COLO668 (cell line): ENCODE measurements at regions not wholly inside any gene's neighbourhood (a gene's known extent, or its start where the extent isn't known, plus 50 kb on each side); places are given as distances from the start of the nearest gene placed in this dataset.
"Not testable (repeated sequence)": the region's sequence is repeated elsewhere in the genome, so short reads cannot be mapped to it uniquely, and the experiment has no call there.

Experiments
- DNase-seq: peaks from one replicate; lab custom pipeline; 2025; ENCODE audit not compliant: unreplicated experiment; lab: John Stamatoyannopoulos, UW

DNA sequence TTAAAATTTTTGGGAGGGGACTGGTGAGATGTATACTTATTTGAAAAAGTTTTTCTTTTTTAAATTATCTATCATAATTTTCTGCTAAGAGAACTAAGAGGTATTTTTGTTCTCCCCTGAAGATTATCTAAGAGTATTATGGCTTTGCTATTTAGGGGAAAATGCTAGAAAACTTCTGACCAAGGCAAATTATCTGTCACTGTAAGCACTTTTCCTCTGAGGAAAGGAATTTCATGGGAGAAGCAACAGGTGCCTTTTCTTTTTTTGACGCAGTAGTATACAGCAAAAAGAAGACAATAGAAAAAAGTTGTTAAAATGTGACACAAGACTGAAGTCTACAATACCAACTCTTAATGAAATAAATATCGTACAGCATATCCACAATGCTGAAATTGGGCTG lies 201.6 kb upstream of the NANOGP8 start:
- no peak for DNase-seq

DNA sequence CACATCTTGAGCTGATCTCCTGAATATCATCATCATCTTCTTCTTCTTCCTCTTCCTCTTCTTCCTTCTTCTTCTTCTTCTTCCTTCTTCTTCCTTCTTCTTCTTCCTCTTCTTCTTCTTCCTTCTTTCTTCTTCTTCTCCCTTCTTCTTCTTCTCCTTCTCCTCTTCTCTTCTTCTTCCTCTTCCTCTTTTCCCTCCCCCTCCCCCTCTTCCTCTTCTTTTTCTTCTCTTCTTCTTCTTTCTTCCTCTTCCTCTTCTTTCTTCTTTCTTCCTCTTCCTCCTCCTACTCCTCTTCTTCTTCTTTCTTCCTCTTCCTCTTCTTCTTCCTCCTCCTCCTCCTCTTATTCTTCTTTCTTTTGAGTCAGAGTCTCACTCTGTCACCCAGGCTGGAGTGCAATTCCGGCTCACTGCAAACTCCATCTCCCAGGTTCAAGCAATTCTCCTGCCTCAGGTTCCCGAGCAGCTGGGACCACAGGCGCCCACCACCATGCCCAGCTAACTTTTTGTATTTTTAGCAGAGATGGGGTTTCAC lies 197.9 kb upstream of the NANOGP8 start:
- no peak for DNase-seq

DNA sequence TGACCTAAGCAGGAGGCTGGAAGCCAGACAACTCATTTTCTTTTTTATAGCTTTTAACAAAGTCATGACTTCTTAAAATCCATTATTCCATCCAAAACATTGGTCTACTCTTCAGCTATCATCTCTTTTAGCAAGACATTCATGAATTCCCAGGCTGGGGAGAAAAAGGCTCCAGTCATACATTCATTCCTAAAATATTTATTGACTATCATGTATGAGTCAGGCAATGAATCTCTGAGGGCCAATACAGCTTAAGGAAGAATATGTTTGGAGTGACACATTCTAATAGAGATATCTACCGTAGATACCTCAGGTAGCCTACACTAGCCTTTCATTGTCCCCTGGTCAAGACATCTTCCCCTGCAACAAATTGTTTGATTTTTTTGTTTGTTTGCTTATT lies 196.4 kb upstream of the NANOGP8 start:
- DNase-seq, result no peak

DNA sequence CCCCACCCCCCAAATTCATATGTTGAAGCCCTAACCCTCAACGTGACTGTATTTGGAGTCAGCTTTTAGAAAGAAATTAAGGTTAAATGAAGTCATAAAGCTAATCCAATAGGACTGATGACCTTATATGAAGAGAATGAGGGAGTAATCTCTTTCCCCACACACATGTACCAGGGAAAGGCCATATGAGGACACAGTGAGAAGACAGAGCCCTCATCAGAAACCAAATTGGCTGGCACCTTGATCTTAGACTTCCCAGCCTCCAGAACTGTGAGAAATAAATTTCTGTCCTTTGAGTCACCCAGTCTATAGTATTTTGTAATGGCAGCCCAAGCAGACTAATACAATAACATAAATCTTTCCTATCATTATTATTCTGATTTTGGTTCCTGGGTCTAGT lies 194.7 kb upstream of the NANOGP8 start:
- DNase-seq, result no peak

DNA sequence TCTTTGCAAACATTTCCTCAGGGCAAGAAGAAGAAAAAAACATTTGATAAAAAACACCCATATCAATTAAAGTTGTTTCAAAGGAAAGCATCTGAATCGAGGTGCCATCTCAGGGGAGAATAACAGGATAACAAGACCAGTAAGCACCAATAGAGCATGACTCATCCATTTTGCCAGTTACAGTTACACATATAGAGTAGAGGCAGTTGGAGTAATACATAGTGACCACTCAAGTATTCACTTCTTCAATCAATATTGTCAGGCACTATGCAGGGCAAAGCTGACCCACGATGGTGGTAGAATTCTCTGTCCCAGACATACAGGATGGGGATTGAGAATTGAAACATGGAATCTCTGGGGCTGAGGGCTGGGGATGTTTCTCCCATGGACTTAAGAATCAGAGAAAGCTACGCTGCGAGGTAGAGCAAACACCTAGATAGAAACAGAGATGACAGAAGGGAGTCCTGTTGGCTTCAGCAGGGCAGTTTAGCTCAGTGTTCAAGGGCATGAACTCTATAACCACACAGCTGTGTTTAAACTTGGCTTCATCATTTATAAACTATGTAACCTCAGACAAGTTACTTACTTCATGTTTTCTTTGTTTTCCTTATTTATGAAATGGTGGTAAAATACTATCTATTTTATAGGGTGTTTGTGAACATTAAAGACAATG lies 186.4 kb upstream of the NANOGP8 start:
- DNase-seq, result no peak

DNA sequence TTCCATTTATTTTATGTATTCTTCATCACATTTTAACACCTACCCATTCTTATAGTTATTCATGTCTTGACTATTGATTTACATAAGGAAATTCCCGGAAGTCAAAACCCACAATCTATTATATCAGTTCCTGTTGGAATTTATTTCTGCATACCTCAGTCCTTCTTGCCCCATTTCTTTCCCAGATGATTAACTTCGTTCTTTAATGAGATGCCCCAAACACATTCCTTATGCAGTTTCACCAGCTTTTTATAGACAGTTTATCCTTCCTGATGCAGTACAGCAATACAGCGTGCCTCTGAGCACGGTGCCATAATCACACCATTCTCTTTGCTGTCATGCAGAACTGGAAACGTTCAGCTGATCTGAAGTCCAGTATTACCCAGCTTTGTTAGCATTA lies 175.8 kb upstream of the NANOGP8 start:
- no peak for DNase-seq

DNA sequence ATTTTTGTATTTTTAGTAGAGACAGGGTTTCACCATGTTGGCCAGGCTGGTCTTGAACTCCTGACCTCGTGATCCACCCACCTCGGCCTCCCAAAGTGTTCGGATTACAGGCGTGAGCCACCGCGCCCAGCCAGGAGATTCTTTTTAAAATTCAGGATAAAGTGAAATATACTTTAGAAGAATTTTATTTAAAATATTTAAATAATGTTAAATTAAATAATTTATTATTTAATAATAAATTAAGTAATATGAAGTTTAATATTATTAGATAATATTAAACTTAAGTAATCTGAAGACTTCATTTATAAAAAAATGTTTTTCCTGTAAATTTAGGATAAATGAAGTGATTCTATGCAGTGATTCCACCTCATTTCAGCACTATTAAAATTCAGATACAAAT lies 175.2 kb upstream of the NANOGP8 start:
- not testable (repeated sequence) for DNase-seq

DNA sequence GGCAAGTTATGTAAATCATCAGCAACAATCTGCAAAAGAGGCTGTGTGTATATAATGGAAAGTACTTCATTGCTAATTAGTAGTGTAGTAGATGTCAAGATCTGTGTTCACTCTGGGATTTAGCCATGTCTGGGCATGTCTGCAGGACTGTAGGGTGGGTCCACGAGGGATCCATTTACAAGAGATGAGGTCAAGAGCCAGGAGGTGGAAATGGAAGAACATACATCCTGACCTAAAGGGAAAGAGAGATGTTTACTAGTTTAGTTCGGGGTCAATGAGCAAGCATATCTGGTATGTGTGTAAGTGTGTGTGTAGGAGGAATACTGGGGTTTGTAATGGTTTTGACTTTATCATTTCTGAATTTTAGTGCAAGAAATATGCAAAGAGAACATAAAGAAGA lies 171.5 kb upstream of the NANOGP8 start:
- no peak for DNase-seq

DNA sequence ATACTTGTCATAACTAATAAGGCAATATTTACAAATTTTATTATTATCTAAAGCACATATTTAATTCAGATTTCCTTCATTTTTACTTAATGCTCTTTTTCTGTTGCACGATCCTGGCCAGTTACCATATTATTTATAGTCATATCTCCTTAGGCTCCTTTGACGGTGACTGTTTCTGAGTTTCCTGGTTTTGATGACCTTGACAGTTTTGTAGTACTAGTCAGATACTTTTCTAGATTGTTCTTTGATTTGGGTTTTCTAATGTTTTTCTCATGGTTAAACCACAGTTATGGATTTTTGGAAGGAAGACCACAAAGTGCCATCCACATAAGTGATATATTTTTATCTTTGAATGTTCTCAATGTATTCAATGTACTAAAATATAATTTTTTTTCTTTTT lies 171.0 kb upstream of the NANOGP8 start:
- no peak for DNase-seq

DNA sequence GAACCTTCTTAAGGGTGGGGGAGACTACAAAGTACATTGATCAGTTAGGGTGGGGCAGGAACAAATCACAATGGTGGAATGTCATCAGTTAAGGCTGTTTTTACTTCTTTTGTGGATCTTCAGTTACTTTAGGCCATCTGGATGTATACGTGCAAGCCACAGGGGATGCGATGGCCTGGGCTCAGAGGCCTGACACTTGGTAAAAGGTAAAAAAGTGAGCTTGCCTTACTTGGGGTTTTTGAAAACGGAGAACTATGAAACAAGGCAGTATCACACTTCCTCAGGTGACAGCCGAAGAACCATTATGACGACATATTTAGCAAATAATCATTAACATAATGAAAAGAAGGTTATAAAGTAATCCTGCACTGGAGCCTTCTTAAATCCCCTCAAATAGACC lies 169.8 kb upstream of the NANOGP8 start:
- not testable (repeated sequence) for DNase-seq

DNA sequence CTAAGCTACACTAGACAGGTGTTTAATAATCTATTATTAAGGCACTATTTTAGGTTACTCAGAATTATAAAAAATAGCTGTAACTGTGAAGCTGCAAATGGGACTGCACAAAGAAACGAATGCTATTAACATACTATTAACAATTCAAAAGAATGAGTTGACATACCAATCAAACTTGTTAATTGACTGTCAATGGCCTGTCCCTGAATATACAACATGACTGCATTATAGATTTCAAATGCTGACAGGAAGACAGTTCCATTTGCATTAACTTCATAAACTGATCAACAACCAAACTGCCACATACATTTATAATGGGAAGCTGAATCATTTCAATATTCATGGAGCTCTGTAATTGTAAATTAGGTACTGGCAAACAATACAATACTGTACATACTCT lies 169.0 kb upstream of the NANOGP8 start:
- DNase-seq, result no peak

DNA sequence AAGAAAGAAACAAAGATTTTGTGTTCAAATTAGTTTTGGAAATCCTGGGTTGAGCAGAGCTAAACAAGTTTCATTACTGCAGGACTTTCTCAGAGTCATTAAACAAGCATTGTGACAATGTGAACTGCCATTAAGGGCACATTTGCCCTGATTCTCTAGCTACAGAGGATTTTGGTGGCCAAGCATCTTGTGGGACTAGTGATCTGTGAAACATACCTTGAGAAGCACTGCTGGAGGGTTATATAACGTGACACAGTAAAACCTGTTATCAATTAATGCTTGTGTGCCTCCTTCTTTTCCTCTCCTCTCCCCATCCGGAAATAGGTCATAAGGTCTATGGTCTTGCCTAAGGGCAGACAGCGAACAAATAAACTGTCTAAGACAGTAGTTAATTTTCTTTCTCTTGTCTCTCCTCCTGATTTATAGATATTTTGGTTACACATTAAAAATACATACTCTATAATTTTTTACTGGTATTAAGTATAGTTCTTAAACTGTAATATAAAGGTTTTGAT lies 167.3 kb upstream of the NANOGP8 start:
- no peak for DNase-seq

DNA sequence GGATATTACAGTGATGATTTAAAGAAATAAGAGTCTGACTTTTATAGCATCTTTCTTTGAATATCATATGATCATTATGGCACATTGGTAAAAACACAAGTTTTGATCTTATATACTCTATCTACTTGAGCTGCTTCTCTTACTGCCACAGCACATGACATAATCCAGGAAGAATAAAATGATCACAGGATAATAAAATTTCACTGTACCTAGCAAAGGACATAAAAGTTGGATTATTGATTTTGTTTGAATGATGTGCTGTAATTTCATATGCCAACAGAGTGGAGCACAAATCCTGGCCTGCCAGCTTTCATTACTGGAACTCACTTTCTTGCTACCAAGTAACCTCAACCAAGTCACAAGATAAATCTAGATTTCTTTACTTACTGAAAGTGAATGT lies 162.1 kb upstream of the NANOGP8 start:
- DNase-seq, result no peak

DNA sequence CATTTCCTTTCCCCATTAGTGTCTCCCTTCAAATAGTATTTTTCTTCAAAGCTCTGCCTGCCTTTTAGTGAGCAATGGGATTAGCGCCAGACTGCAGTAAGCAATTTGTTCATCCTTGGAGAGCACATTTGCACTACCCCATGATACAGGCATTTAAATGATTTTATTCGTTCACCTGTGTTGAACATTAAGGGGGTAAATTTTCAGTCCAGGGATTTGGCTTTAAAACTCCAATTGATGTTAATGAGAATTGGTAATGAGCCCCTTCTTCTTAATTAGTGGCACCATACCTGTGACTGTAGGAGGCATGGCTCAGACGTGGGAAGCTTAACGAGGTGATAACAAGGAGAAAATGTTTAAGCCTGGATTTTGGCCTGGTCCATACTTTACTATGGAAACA lies 161.4 kb upstream of the NANOGP8 start:
- no peak for DNase-seq

DNA sequence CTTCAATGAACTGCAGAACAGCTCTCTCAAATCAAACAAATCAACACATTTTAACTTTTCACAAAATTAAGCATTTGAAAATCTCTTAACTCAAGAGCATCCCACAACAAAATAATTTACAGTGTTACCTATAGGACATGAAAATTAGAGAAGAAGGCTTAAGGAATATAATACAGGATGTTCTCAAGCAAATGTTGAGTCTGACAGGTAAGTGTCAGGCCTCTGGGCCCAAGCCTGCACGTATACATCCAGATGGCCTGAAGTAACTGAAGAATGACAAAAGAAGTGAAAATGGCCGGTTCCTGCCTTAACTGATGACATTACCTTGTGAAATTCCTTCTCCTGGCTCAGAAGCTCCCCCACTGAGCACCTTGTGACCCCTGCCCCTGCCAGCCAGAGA lies 160.6 kb upstream of the NANOGP8 start:
- DNase-seq, result not testable (repeated sequence)

DNA sequence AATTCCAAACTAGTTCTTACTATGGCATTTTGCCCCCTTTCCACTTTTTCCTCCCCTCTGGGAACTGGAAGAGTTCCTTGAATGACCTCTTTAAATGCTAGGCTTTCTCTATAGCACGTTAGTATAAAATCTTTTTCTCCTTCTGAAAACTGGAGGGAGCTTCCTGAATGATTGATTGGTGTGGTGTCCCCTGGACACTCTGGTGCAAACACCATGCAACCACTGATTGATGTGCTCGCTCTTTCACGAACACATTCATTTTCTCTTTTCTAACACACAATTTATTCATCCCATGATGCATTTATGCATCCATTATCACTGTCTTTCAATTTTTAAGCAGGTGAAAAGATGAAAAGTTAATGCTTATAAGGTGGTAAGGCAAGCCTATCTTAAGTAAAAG lies 159.1 kb upstream of the NANOGP8 start:
- no peak for DNase-seq

DNA sequence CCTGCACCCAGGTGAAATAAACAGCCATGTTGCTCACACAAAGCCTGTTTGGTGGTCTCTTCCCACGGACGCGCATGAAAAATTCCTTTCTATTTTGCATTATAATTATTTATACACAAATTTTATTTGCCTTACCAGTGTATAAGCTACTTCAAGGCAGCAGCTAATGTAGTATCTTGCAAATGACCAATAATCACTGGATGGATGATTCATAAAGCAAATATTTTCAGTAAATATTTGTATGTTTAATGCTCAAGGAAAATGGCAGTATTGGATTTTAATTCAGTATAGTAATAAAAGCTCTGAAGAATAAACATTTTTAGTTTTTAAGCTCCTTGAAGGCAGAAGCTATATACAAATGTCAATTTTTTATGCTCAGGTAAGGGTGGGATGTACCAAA lies 158.7 kb upstream of the NANOGP8 start:
- no peak for DNase-seq

DNA sequence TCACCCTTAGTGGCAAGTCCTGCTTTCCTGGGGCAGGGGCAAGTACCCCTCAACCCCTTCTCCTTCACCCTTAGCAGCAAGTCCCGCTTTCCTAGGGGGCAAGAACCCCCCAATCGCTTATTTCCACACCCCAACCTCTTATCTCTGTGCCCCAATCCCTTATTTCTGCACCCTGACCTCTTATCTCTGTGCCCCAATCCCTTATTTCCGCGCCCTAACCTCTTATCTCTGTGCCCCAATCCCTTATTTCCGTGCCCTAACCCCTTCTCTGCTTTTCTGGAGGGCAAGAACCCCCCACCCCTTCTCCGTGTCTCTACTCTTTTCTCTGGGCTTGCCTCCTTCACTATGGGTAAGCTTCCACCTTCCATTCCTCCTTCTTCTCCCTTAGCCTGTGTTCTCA lies 154.6 kb upstream of the NANOGP8 start:
- DNase-seq, result not testable (repeated sequence)

DNA sequence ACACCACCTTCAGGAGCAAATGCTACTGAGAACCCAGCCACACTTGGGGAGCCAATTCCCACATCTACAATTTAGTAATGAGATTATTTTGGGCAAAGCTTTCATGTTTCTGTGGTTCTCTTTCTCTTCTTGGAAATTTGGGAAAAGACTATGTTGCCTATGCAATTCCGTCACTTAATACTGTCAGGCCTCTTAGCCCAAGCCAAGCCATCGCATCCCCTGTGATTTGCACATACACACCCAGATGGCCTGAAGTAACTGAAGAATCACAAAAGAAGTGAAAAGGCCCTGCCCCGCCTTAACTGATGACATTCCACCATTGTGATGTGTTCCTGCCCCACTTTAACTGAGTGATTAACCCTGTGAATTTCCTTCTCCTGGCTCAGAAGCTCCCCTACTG lies 153.4 kb upstream of the NANOGP8 start:
- DNase-seq, result not testable (repeated sequence)

DNA sequence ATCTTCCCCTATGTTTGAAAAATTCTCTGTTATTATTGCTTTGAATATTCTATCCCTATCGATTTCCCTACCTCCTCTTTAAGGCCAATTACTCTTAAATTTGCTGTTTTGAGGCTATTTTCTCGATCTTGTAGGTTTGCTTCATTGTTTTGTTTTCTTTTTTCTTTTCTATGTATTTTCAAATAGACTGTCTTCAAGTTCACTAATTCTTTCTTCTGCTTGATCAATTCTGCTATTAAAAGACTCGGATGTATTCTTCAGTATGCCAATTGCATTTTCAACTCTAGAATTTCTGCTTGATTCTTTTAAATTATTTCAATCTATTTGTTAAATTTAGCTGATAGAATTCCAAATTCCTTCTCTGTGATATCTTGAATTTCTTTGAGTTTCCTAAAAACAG lies 144.0 kb upstream of the NANOGP8 start:
- DNase-seq, result no peak

DNA sequence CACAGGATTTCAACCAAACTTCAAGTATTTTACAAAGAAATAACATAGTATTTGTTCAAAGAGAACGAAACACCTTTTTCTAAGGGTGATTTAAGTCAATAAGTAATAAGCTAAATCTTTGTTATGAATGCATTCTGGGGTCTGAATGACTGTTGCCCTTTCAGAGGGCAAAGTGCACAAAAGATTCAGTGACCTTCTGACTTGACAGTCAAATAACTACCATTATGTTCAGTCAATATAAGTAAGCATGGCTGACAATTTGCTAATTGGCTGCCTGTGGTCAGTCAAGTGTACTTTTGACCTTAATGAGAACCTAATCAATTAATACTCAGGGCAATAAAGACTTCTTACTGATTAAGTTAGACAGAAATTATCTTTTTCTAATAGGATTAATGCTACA lies 133.1 kb upstream of the NANOGP8 start:
- DNase-seq, result no peak

DNA sequence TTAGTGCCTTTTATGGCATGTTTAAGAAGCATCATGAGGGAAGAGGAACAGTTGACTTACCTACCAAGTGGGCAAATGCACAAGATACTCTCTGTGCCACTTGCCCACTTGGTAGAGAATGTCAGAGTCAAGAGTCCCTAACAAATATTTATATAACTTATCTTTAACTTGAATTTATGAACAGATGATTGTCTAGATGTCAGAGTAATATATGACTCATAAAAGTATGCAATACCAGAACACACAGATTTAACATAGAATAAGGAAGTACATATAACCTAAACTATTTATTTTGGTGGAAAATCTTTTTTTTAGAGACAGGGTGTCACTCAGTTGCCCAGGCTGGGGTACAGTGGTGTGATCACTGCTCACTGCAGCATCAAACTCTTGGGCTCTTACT lies 130.0 kb upstream of the NANOGP8 start:
- DNase-seq, result no peak

DNA sequence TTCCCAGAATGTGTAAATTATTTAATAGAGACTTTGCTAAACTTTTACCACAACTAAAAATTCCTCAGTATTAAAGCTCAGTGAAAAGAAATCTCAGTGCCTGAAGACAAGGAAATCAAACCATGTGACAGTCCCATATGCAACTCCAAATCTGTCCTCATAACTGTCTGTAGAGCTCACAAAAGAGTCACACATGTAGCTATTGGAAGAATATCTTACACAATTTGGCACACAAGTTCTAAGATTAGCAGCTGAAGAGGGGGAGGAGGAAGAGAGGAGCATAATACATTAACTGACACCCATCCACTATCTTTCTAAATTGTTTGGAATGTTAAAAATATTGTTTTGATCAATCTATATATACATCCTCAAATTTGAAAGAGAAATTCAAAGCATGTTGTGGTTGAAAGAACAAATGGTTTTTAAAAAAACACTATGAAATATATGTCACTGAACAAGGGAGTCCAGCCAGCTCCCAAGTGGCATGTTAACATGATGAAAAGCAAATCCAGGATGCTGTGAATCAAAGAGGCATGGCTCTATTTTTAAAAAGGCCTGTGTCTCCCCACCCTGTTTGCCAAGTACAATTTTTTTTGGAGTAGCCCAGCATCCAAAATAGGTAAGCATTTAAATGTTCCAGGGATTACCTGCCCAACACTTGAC lies 126.3 kb upstream of the NANOGP8 start:
- DNase-seq, result no peak
